HL-60 (cell line): ENCODE measurements at regions not wholly inside any gene's neighbourhood (a gene's known extent, or its start where the extent isn't known, plus 50 kb on each side); places are given as distances from the start of the nearest gene placed in this dataset.

Source experiments
- DNase-seq, 2 experiments: peaks; one replicate each; pipeline ENCODE4 v3.0.0-alpha.2; 2010 to 2020; ENCODE audit warnings: low read depth in 1 of 2, low spot score in 1 of 2
- H3K27ac ChIP-seq: fragments of 250-450 bp; sonication (Bioruptor Pico); replicated peaks from 2 replicates; pipeline ENCODE4 v1.5.1; 2020; ENCODE audit warnings: mild to moderate bottlenecking, moderate library complexity
- H3K27me3 ChIP-seq: fragments of 250-450 bp; sonication (Bioruptor Pico); 2 replicates; pipeline ENCODE4 v1.5.1; 2021; ENCODE audit warnings: mild to moderate bottlenecking, moderate library complexity; ENCODE audit not compliant: insufficient read depth, poor library complexity, severe bottlenecking
- H3K4me3 ChIP-seq: replicated peaks from 2 replicates; pipeline ENCODE4 v1.5.1; 2011; ENCODE audit warnings: mild to moderate bottlenecking, control low read depth, low read length; ENCODE audit not compliant: insufficient read depth
- GABPA ChIP-seq: IDR thresholded peaks from 2 replicates; pipeline ENCODE4 v1.6.1; 2012; ENCODE audit warnings: low read depth
- POLR2AphosphoS5 ChIP-seq: IDR thresholded peaks from 2 replicates; pipeline ENCODE4 v1.6.1; 2012; ENCODE audit warnings: low read depth
- REST ChIP-seq: IDR thresholded peaks from 2 replicates; pipeline ENCODE4 v1.6.1; 2012; ENCODE audit warnings: low read depth; ENCODE audit not compliant: insufficient replicate concordance
- SPI1 ChIP-seq: IDR thresholded peaks from 2 replicates; pipeline ENCODE4 v1.6.1; 2012; ENCODE audit warnings: low read depth, mild to moderate bottlenecking, borderline replicate concordance
- TF ChIP-seq, protein P1 (sequence below): IDR thresholded peaks from one replicate; pipeline ENCODE4 v1.5.1; 2011; ENCODE audit warnings: low read length, control low read depth, inconsistent platforms; ENCODE audit not compliant: insufficient read depth

GRCh38 chr20:59376109-59376841, 75.9 kb downstream of the EDN3 start:
- Histone ChIP-seq H3K27ac (no peak overlapping the region), H3K4me3 (no peak overlapping the region), H3K27me3 (no peaks in the 10 kb centered on the region)
- no peak for DNase-seq
- no peak for TF ChIP-seq POLR2AphosphoS5
- TF ChIP-seq SPI1: no peak
- TF ChIP-seq REST: no peak
- TF ChIP-seq, protein P1, sequence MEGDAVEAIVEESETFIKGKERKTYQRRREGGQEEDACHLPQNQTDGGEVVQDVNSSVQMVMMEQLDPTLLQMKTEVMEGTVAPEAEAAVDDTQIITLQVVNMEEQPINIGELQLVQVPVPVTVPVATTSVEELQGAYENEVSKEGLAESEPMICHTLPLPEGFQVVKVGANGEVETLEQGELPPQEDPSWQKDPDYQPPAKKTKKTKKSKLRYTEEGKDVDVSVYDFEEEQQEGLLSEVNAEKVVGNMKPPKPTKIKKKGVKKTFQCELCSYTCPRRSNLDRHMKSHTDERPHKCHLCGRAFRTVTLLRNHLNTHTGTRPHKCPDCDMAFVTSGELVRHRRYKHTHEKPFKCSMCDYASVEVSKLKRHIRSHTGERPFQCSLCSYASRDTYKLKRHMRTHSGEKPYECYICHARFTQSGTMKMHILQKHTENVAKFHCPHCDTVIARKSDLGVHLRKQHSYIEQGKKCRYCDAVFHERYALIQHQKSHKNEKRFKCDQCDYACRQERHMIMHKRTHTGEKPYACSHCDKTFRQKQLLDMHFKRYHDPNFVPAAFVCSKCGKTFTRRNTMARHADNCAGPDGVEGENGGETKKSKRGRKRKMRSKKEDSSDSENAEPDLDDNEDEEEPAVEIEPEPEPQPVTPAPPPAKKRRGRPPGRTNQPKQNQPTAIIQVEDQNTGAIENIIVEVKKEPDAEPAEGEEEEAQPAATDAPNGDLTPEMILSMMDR: no peak
- no peak for TF ChIP-seq GABPA

DNA sequence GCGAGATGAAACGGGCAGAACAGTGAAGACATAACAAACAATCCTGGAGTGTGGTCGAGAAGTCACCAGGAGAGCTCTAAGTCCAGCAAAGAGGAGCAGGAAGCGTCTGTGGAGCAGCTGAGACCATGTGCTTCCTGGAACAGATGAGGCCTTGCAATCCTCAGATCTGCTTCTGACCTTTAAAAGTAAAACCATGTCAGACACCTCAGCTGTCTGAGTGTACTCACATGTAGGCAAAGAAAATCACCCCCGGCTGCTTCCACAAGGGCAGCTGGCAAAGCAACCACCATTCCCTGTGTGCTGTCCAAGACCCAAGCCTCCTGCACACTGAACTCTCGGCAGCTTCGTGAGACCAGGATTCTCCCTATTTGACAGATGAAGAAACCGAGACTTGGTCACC, 76.6 kb downstream of the EDN3 start:
- H3K27me3 ChIP-seq: no peaks in the 10 kb centered on the region
- TF ChIP-seq GABPA: no peak
- TF ChIP-seq, protein P1: no peak
- TF ChIP-seq SPI1: no peak
- no peak for TF ChIP-seq POLR2AphosphoS5
- no peak for TF ChIP-seq REST
- H3K27ac ChIP-seq: no peak overlapping the region
- no peak for DNase-seq
- H3K4me3 ChIP-seq: no peak overlapping the region

DNA sequence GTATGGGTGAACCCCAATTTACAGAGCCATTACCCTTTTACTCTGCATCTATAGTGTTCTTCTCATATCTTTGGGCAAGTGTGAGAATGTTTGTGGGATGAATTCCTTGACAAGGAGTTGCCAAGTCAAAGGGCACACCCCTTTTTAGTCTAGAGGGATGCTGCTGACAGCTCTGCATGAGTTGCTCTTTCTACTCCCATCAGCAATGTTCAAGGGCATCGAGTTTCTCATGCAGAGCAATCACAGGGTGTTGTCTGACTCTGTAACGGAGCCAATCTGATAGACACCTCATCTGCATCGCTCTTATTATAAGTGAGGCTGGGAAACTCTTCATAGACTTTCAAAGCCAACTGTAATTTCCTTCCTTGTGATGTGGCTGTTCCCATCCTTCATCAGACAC, 77.4 kb downstream of the EDN3 start:
- Histone ChIP-seq H3K27ac (no peak overlapping the region), H3K27me3 (no peaks in the 10 kb centered on the region), H3K4me3 (no peak overlapping the region)
- no peak for DNase-seq
- TF ChIP-seq, protein P1: no peak
- no peak for TF ChIP-seq GABPA
- no peak for TF ChIP-seq POLR2AphosphoS5
- TF ChIP-seq REST: no peak
- TF ChIP-seq SPI1: no peak
